Stimulated activated naive B cell treated with anti-CD40 and anti-IgM and Interleukin-4, amounts not matched to agents 10 μg/mL and 1 μg/mL and 100 μg/mL, for 72 hours (primary cell): ENCODE measurements at regions not wholly inside any gene's neighbourhood (a gene's known extent, or its start where the extent isn't known, plus 50 kb on each side); places are given as distances from the start of the nearest gene placed in this dataset.
A peak's percentile ranks its signal among the peaks of the same experiment; 100 is the strongest.

Source experiments
- ATAC-seq, 2 donors: fragments of 150-1000 bp; cut with Tn5 transposase; replicated peaks; 2 replicates each; pipeline ENCODE4 v1.10.0; 2021; ENCODE audit warnings: moderate library complexity in 1 of 2
- DNase-seq: peaks from one replicate; pipeline ENCODE4 v3.0.0; 2021
- H3K27ac Mint-ChIP-seq: one replicate; pipeline ENCODE4 v1.8.0; 2022; ENCODE audit warnings: mild to moderate bottlenecking, mixed read lengths
- H3K27me3 Mint-ChIP-seq, 2 donors: one replicate each; pipeline ENCODE4 v1.8.0; 2022; ENCODE audit warnings: mixed read lengths in 2 of 2
- H3K36me3 Mint-ChIP-seq, 2 donors: one replicate each; pipeline ENCODE4 v1.8.0; 2022; ENCODE audit warnings: mixed read lengths in 2 of 2, mild to moderate bottlenecking in 1 of 2
- H3K4me1 Mint-ChIP-seq, 2 donors: one replicate each; pipeline ENCODE4 v1.8.0; 2022; ENCODE audit warnings: mixed read lengths in 2 of 2, mild to moderate bottlenecking in 1 of 2
- H3K4me3 Mint-ChIP-seq, 2 donors: one replicate each; pipeline ENCODE4 v1.8.0; 2022; ENCODE audit warnings: mild to moderate bottlenecking in 2 of 2, mixed read lengths in 2 of 2, moderate library complexity in 1 of 2
- H3K9me3 Mint-ChIP-seq, 2 donors: one replicate each; pipeline ENCODE4 v1.8.0; 2022; ENCODE audit warnings: mixed read lengths in 2 of 2, mild to moderate bottlenecking in 1 of 2

- no peak for ATAC-seq
- peaks cover 3 to 15% of the 10 kb centered on the region in 2 donors for H3K9me3 Mint-ChIP-seq
Observed at GRCh38 chr6:115720900-115721299, 339.8 kb downstream of the FRK start.

GRCh38 chr6:115717472-115717871 lies 343.2 kb downstream of the FRK start:
- Mint-ChIP-seq H3K36me3 (no peaks in the 10 kb centered on the region), H3K27me3 (no peaks in the 10 kb centered on the region), H3K4me3 (peak overlapping the region in 1 of 2 donors; percentile 5), H3K27ac (peak overlapping the region; percentile 57), H3K9me3 (peaks cover 0 to 8% of the 10 kb centered on the region in 2 donors), H3K4me1 (peaks cover 4 to 10% of the 10 kb centered on the region in 2 donors)
- ATAC-seq: peak; percentile 71 to 80
- peak; percentile 4 for DNase-seq

More at GRCh38 chr6:115720900-115721299, 339.8 kb downstream of the FRK start:
- DNase-seq: no peak
- Mint-ChIP-seq H3K36me3 (no peaks in the 10 kb centered on the region), H3K27me3 (no peaks in the 10 kb centered on the region), H3K27ac (no peak overlapping the region), H3K4me3 (no peak overlapping the region), H3K4me1 (peaks cover 4 to 10% of the 10 kb centered on the region in 2 donors)

DNA sequence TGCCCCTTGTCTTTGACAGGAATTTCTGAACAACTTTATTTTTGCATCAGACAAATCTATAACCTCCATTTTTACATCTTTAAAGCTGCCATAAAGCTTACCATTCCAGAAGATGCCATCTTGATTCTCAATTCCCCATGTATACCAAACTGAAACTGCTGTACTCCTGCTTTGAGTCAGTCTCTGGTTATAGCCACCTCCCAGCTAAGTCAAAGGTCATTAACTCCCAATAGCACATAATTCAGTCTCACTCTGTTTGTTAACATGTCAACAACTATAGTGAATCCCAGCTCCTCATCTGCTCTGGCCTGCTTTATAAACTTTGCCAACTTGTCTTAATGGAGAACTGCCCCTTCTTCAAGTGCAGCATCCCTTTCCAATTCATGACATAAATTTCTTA lies 343.6 kb downstream of the FRK start:
- Mint-ChIP-seq H3K27ac (peak overlapping the region; percentile 57), H3K36me3 (no peaks in the 10 kb centered on the region), H3K9me3 (peaks cover 0 to 8% of the 10 kb centered on the region in 2 donors), H3K4me1 (peaks cover 4 to 10% of the 10 kb centered on the region in 2 donors), H3K4me3 (peak overlapping the region in 1 of 2 donors; percentile 5), H3K27me3 (no peaks in the 10 kb centered on the region)
- peak; percentile 86 to 93 for ATAC-seq
- DNase-seq: no peak

DNA sequence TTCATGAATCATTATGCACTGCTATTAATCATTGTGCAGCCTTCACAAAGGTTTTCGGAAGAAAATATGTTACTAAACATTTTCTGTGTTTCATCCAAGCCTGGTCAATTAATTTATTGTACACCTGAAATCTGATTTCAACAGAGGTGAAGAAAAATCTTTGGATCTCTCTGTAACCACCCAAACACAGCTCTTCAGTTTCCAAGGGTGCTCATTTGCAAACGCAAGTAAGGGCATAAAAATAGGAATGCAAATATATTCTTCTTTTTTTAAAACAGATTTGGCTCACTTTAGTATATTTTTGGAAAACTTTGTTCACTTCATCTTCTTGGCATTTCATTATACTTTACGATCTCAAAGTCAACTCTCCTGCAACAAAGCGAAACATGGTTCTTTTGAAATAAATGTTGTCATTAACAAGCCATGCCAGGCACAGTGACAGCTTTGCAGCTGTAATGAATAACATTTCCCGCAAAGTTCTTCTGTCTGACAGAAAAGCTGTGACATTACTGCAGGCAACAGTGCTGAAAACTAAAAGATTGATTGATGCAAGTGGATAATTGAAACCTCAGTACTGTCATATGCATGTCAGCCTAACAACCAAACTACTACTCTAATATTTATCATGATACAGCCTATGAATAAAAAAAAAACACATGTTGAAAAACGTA lies 348.3 kb downstream of the FRK start:
- Mint-ChIP-seq H3K27me3 (no peaks in the 10 kb centered on the region), H3K27ac (no peak overlapping the region), H3K9me3 (peaks cover 0 to 4% of the 10 kb centered on the region in 2 donors), H3K4me3 (no peak overlapping the region), H3K36me3 (no peaks in the 10 kb centered on the region), H3K4me1 (peaks cover 3 to 8% of the 10 kb centered on the region in 2 donors)
- ATAC-seq (no peak), DNase-seq (no peak)

DNA sequence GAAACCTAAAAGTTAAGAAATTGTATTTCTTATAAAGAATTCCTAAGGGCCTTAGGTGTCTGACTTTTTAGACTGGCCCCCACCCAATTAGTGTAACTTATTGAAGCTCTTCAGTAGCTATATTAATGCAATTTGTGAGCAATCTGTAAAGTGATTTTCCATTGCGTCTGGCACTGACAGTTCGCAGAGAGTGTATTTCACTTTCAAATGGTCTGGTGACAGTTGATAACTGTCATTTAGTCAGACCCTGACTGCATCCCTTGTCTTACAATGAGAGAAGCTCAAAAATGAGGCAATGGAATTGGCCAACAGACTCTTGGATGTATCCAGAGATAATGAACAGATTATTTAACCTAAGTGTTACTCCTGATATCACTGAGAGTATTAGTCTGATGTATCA lies 351.8 kb downstream of the FRK start:
- ATAC-seq (no peak), DNase-seq (no peak)
- H3K27me3 Mint-ChIP-seq: no peaks in the 10 kb centered on the region
- H3K4me1 Mint-ChIP-seq: no peaks in the 10 kb centered on the region
- peaks cover 0 to 4% of the 10 kb centered on the region in 2 donors for H3K9me3 Mint-ChIP-seq
- no peak overlapping the region for H3K27ac Mint-ChIP-seq
- no peak overlapping the region for H3K4me3 Mint-ChIP-seq
- no peaks in the 10 kb centered on the region for H3K36me3 Mint-ChIP-seq

DNA sequence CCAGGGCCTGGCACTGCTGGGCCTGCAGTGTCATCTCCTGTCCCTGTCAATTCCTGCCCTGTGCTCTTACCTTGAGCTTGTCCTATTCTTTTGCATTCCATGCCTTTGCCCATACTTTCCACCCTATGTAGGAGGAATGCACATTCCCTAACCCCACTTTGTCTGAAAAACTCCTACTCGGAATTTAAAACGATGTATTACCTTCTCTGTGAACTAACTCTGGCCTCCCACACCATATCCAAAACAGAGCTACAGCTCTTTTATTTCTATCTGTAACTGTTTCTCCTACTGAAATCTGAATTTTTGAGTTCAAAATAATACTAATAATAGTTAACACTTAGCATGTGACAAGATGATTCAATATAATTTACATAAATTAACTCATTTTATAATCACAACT lies 353.7 kb downstream of the FRK start:
- Mint-ChIP-seq H3K27ac (no peak overlapping the region), H3K4me3 (no peak overlapping the region), H3K9me3 (peaks cover 9 to 12% of the 10 kb centered on the region in 2 donors), H3K4me1 (no peaks in the 10 kb centered on the region), H3K27me3 (no peaks in the 10 kb centered on the region), H3K36me3 (no peaks in the 10 kb centered on the region)
- DNase-seq: no peak
- ATAC-seq: no peak

DNA sequence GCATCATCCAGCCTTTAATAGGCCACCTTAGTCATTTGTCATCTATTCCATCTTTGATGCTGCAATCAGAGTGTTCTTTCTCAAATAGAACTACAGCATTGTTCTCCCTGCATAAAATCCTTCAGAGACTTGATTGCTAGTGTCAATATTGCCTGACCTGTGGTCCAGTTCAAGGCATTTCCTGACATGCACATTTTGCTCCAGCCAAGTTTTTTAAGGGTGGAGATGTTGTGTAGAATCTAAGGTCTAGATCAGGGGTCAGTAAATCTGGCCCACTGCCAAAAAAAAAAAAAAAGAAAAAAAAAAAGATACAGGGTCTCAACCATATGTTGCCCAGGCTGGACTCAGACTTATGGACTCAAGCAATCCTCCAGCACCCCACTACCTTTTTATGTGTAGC lies 354.4 kb downstream of the FRK start:
- Mint-ChIP-seq H3K36me3 (no peaks in the 10 kb centered on the region), H3K9me3 (peaks cover 14% of the 10 kb centered on the region in 2 donors), H3K27ac (no peak overlapping the region), H3K27me3 (no peaks in the 10 kb centered on the region), H3K4me1 (no peaks in the 10 kb centered on the region), H3K4me3 (no peak overlapping the region)
- ATAC-seq (no peak), DNase-seq (no peak)

- DNase-seq: no peak
- H3K27ac Mint-ChIP-seq: no peak overlapping the region
- no peaks in the 10 kb centered on the region for H3K4me1 Mint-ChIP-seq
- H3K27me3 Mint-ChIP-seq: no peaks in the 10 kb centered on the region
- no peak overlapping the region for H3K4me3 Mint-ChIP-seq
- H3K36me3 Mint-ChIP-seq: no peaks in the 10 kb centered on the region
- ATAC-seq: no peak
- H3K9me3 Mint-ChIP-seq: peaks cover 14% of the 10 kb centered on the region in 2 donors
Observed at GRCh38 chr6:115704028-115704427, 356.7 kb downstream of the FRK start.

GRCh38 chr6:115691433-115691832 lies 369.3 kb downstream of the FRK start:
- Mint-ChIP-seq H3K27me3 (no peaks in the 10 kb centered on the region), H3K36me3 (no peaks in the 10 kb centered on the region), H3K4me1 (no peaks in the 10 kb centered on the region), H3K9me3 (peaks cover 0 to 3% of the 10 kb centered on the region in 2 donors), H3K27ac (no peak overlapping the region), H3K4me3 (no peak overlapping the region)
- no peak for DNase-seq
- ATAC-seq: no peak

DNA sequence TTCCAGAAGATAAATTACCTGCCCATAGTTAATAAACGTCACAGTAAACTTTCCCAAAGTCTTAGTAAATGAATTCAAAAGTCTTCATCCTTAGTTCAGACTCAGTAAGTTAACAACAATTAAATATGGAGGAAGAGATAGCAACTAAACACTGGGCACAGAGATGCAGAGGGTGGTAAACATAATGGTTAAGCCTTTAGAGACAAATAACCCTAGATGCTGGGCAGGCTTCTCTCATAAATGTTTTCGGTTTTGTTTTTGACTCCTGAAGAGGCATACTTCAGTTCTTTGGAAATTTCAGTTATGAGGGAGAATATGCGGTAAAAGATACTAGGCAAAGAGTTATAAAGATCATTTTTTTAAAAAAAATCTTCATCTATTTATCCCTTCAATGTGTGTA lies 369.8 kb downstream of the FRK start:
- Mint-ChIP-seq H3K4me3 (no peak overlapping the region), H3K27me3 (no peaks in the 10 kb centered on the region), H3K4me1 (no peaks in the 10 kb centered on the region), H3K9me3 (no peaks in the 10 kb centered on the region), H3K36me3 (no peaks in the 10 kb centered on the region), H3K27ac (no peak overlapping the region)
- DNase-seq (no peak), ATAC-seq (no peak)

GRCh38 chr6:115681978-115682775 lies 378.5 kb downstream of the FRK start:
- no peak overlapping the region for H3K27ac Mint-ChIP-seq
- H3K4me3 Mint-ChIP-seq: no peak overlapping the region
- H3K36me3 Mint-ChIP-seq: no peaks in the 10 kb centered on the region
- no peaks in the 10 kb centered on the region for H3K27me3 Mint-ChIP-seq
- no peak for DNase-seq
- ATAC-seq: no peak
- H3K9me3 Mint-ChIP-seq: no peaks in the 10 kb centered on the region
- no peaks in the 10 kb centered on the region for H3K4me1 Mint-ChIP-seq

- ATAC-seq: no peak
- H3K27ac Mint-ChIP-seq: no peak overlapping the region
- no peak for DNase-seq
- no peaks in the 10 kb centered on the region for H3K27me3 Mint-ChIP-seq
- H3K4me1 Mint-ChIP-seq: no peaks in the 10 kb centered on the region
- H3K9me3 Mint-ChIP-seq: no peaks in the 10 kb centered on the region
- no peaks in the 10 kb centered on the region for H3K36me3 Mint-ChIP-seq
- H3K4me3 Mint-ChIP-seq: no peak overlapping the region
Observed at GRCh38 chr6:115680621-115681020, 380.1 kb downstream of the FRK start.

GRCh38 chr6:115677198-115677597 lies 383.5 kb downstream of the FRK start:
- no peaks in the 10 kb centered on the region for H3K36me3 Mint-ChIP-seq
- H3K27me3 Mint-ChIP-seq: no peaks in the 10 kb centered on the region
- no peak overlapping the region for H3K4me3 Mint-ChIP-seq
- no peaks in the 10 kb centered on the region for H3K4me1 Mint-ChIP-seq
- no peak for ATAC-seq
- no peak for DNase-seq
- H3K27ac Mint-ChIP-seq: no peak overlapping the region
- no peaks in the 10 kb centered on the region for H3K9me3 Mint-ChIP-seq

- no peak for ATAC-seq
- no peak overlapping the region for H3K4me3 Mint-ChIP-seq
- no peaks in the 10 kb centered on the region for H3K27me3 Mint-ChIP-seq
- H3K36me3 Mint-ChIP-seq: no peaks in the 10 kb centered on the region
- no peaks in the 10 kb centered on the region for H3K9me3 Mint-ChIP-seq
- DNase-seq: no peak
- H3K4me1 Mint-ChIP-seq: no peaks in the 10 kb centered on the region
- H3K27ac Mint-ChIP-seq: no peak overlapping the region
Observed at GRCh38 chr6:115675443-115675842, 385.2 kb downstream of the FRK start.

DNA sequence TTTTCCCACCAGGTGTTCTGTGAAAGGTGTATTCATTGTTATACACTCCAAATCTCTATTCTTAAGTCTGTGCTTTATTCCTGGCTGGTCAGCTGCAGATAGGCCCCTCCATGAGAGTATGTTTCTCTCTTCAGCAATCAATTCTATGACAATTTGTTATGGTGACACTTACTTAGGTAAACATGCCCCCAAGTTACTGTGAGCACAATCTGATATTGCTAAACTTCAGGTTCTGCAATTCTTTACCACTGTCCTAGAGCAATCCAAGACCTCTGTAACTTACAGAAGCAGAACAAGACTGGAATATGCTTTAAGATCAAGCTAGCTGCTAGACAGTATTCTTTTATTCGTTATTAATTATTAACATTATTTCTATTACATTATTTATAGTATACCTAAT lies 391.9 kb downstream of the FRK start:
- no peak for ATAC-seq
- no peak overlapping the region for H3K27ac Mint-ChIP-seq
- no peaks in the 10 kb centered on the region for H3K9me3 Mint-ChIP-seq

More for the DNA sequence above, 391.9 kb downstream of the FRK start:
- no peak for DNase-seq
- H3K36me3 Mint-ChIP-seq: no peaks in the 10 kb centered on the region
- no peaks in the 10 kb centered on the region for H3K27me3 Mint-ChIP-seq
- H3K4me3 Mint-ChIP-seq: no peak overlapping the region
- H3K4me1 Mint-ChIP-seq: no peaks in the 10 kb centered on the region
